Astrocyte (in vitro differentiated cells and primary cell): ENCODE measurements at regions not wholly inside any gene's neighbourhood (a gene's known extent, or its start where the extent isn't known, plus 50 kb on each side); places are given as distances from the start of the nearest gene placed in this dataset.

ENCODE experiments used
- EZH2 ChIP-seq: IDR thresholded peaks from 2 replicates; pipeline ENCODE4 v1.6.1; 2012; ENCODE audit warnings: mild to moderate bottlenecking, low read length, inconsistent platforms; ENCODE audit not compliant: insufficient read depth
- TF ChIP-seq, protein P1 (sequence below): IDR thresholded peaks from 2 replicates; pipeline ENCODE4 v1.5.1; 2011; ENCODE audit warnings: low read depth, mild to moderate bottlenecking, inconsistent platforms, low read length, moderate library complexity; ENCODE audit not compliant: insufficient read depth

DNA sequence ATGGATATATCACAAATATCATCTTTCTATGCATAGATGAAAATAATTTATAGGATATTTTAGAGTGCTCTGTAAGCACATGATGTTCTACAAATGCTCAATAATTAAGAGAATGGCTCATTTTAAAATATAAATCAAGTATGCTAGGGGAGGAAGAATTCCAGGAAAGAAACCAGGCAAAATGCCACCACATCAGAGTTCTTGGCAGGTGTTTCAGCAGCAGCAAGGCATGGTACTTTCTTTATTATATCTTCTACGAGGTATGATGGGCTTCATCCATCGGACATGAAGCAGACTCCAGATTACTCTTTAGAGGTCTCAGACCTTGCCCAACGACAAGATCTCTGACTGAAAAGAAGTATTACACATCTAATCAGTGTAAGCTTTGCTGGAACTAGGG, 316.3 kb upstream of the ARRDC3 start:
- TF ChIP-seq, protein P1, sequence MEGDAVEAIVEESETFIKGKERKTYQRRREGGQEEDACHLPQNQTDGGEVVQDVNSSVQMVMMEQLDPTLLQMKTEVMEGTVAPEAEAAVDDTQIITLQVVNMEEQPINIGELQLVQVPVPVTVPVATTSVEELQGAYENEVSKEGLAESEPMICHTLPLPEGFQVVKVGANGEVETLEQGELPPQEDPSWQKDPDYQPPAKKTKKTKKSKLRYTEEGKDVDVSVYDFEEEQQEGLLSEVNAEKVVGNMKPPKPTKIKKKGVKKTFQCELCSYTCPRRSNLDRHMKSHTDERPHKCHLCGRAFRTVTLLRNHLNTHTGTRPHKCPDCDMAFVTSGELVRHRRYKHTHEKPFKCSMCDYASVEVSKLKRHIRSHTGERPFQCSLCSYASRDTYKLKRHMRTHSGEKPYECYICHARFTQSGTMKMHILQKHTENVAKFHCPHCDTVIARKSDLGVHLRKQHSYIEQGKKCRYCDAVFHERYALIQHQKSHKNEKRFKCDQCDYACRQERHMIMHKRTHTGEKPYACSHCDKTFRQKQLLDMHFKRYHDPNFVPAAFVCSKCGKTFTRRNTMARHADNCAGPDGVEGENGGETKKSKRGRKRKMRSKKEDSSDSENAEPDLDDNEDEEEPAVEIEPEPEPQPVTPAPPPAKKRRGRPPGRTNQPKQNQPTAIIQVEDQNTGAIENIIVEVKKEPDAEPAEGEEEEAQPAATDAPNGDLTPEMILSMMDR, result no peak
- TF ChIP-seq EZH2, result no peak
